Astrocyte (in vitro differentiated cells and primary cell): ENCODE measurements at regions not wholly inside any gene's neighbourhood (a gene's known extent, or its start where the extent isn't known, plus 50 kb on each side); places are given as distances from the start of the nearest gene placed in this dataset.

Source experiments
- DNase-seq: peaks from one replicate; pipeline ENCODE4 v3.0.0-alpha.2; 2010; ENCODE audit warnings: low read depth
- FAIRE-seq: peaks from 2 replicates; lab custom pipeline; 2011; peaks lifted over from hg19 to GRCh38; lab: Jason Lieb, UNC
- H2AFZ ChIP-seq: 2 replicates; pipeline ENCODE4 v1.6.0; 2012; ENCODE audit warnings: low read depth, low read length, inconsistent platforms
- H3K27ac ChIP-seq: 2 replicates; pipeline ENCODE4 v1.5.1; 2011; ENCODE audit warnings: low read depth, low read length, inconsistent platforms
- H3K27me3 ChIP-seq: 2 replicates; pipeline ENCODE4 v1.6.0; 2011; ENCODE audit warnings: low read length, inconsistent platforms; ENCODE audit not compliant: insufficient read depth
- H3K36me3 ChIP-seq: 2 replicates; pipeline ENCODE4 v1.5.1; 2011; ENCODE audit warnings: low read length, inconsistent platforms; ENCODE audit not compliant: insufficient read depth
- H3K4me1 ChIP-seq: 2 replicates; pipeline ENCODE4 v1.5.1; 2011; ENCODE audit warnings: low read length, inconsistent platforms; ENCODE audit not compliant: insufficient read depth
- H3K4me2 ChIP-seq: 2 replicates; pipeline ENCODE4 v1.6.0; 2012; ENCODE audit warnings: low read length, inconsistent platforms
- H3K4me3 ChIP-seq: 2 replicates; pipeline ENCODE4 v1.5.1; 2011; ENCODE audit warnings: low read depth, mild to moderate bottlenecking, low read length, inconsistent platforms; ENCODE audit not compliant: insufficient read depth
- H3K79me2 ChIP-seq: 2 replicates; pipeline ENCODE4 v1.6.0; 2012; ENCODE audit warnings: mild to moderate bottlenecking, low read length, inconsistent platforms; ENCODE audit not compliant: insufficient read depth
- H3K9ac ChIP-seq: 2 replicates; pipeline ENCODE4 v1.6.0; 2012; ENCODE audit warnings: mild to moderate bottlenecking, low read length, inconsistent platforms
- H3K9me3 ChIP-seq: 2 replicates; pipeline ENCODE4 v1.5.1; 2012; ENCODE audit warnings: low read depth, mild to moderate bottlenecking, low read length, inconsistent platforms; ENCODE audit not compliant: insufficient read depth
- H4K20me1 ChIP-seq: 2 replicates; pipeline ENCODE4 v1.6.0; 2012; ENCODE audit warnings: low read length, inconsistent platforms; ENCODE audit not compliant: insufficient read depth
- H3K27ac Mint-ChIP-seq: one replicate; pipeline ENCODE4 v1.8.0; 2021; ENCODE audit warnings: mild to moderate bottlenecking, mixed read lengths; ENCODE audit not compliant: unreplicated experiment
- H3K27me3 Mint-ChIP-seq: one replicate; pipeline ENCODE4 v1.8.0; 2021; ENCODE audit warnings: low read depth, mixed read lengths; ENCODE audit not compliant: unreplicated experiment
- H3K36me3 Mint-ChIP-seq: one replicate; pipeline ENCODE4 v1.8.0; 2021; ENCODE audit warnings: low read depth, mixed read lengths; ENCODE audit not compliant: unreplicated experiment
- H3K4me1 Mint-ChIP-seq: one replicate; pipeline ENCODE4 v1.8.0; 2021; ENCODE audit warnings: low read depth, mixed read lengths; ENCODE audit not compliant: unreplicated experiment
- H3K4me3 Mint-ChIP-seq: one replicate; pipeline ENCODE4 v1.8.0; 2021; ENCODE audit warnings: mild to moderate bottlenecking, moderate library complexity, mixed read lengths; ENCODE audit not compliant: unreplicated experiment
- H3K9me3 Mint-ChIP-seq: one replicate; pipeline ENCODE4 v1.8.0; 2021; ENCODE audit warnings: mild to moderate bottlenecking, mixed read lengths; ENCODE audit not compliant: unreplicated experiment
- CTCF ChIP-seq: IDR thresholded peaks from 2 replicates; pipeline ENCODE4 v1.5.1; 2011; ENCODE audit warnings: low read depth, mild to moderate bottlenecking, inconsistent platforms, low read length, moderate library complexity; ENCODE audit not compliant: insufficient read depth
- EZH2 ChIP-seq: IDR thresholded peaks from 2 replicates; pipeline ENCODE4 v1.6.1; 2012; ENCODE audit warnings: mild to moderate bottlenecking, low read length, inconsistent platforms; ENCODE audit not compliant: insufficient read depth

DNA sequence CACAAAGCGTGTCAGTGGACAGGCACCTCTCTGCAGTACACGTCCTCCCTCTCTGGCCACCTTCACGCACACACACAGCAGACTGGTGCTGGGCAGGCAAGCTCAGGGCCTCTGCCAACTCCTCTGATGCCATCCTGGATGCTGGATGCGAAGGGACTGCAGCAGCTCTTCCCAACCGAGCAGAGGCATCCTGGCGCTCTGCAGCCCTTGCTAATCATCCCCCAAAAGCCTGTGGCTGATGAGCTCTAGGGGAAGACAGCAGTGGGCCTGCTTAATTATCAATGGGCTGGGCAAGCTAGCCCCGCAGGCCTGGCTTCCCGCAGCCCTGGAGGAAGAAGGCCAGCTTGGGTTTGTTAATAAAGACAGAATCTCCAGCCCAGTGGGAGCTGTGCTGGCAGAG lies 71.3 kb upstream of the TEX51 start:
- FAIRE-seq: no peak
- no peaks in the 10 kb centered on the region for H4K20me1 ChIP-seq
- TF ChIP-seq EZH2 (no peak), CTCF (no peak)
- H2AFZ ChIP-seq: no peak overlapping the region
- peaks cover 15% of the 10 kb centered on the region for H3K27me3 Mint-ChIP-seq
- DNase-seq: no peak
- no peaks in the 10 kb centered on the region for H3K9me3 ChIP-seq
- no peaks in the 10 kb centered on the region for H3K36me3 Mint-ChIP-seq
- no peaks in the 10 kb centered on the region for H3K4me1 ChIP-seq
- no peak overlapping the region for H3K4me2 ChIP-seq
- H3K36me3 ChIP-seq: no peaks in the 10 kb centered on the region
- H3K27ac Mint-ChIP-seq: no peak overlapping the region
- peaks cover 4% of the 10 kb centered on the region for H3K4me1 Mint-ChIP-seq
- H3K9ac ChIP-seq: no peak overlapping the region
- H3K27me3 ChIP-seq: no peaks in the 10 kb centered on the region
- H3K79me2 ChIP-seq: no peaks in the 10 kb centered on the region
- no peak overlapping the region for H3K4me3 Mint-ChIP-seq
- no peak overlapping the region for H3K27ac ChIP-seq
- H3K9me3 Mint-ChIP-seq: peaks cover 2% of the 10 kb centered on the region
- no peak overlapping the region for H3K4me3 ChIP-seq

GRCh38 chr2:126828051-126828450 lies 70.6 kb upstream of the TEX51 start:
- TF ChIP-seq EZH2: no peak
- Mint-ChIP-seq H3K27me3 (peaks cover 15% of the 10 kb centered on the region), H3K9me3 (peaks cover 2% of the 10 kb centered on the region), H3K36me3 (no peaks in the 10 kb centered on the region), H3K4me3 (no peak overlapping the region), H3K27ac (no peak overlapping the region), H3K4me1 (peaks cover 4% of the 10 kb centered on the region)
- no peak overlapping the region for H3K27ac ChIP-seq
- H3K9me3 ChIP-seq: no peaks in the 10 kb centered on the region
- FAIRE-seq: no peak
- H3K79me2 ChIP-seq: no peaks in the 10 kb centered on the region
- no peak overlapping the region for H2AFZ ChIP-seq
- H4K20me1 ChIP-seq: no peaks in the 10 kb centered on the region
- no peaks in the 10 kb centered on the region for H3K4me1 ChIP-seq
- no peak overlapping the region for H3K9ac ChIP-seq
- DNase-seq: no peak
- no peak overlapping the region for H3K4me2 ChIP-seq
- no peaks in the 10 kb centered on the region for H3K36me3 ChIP-seq
- no peaks in the 10 kb centered on the region for H3K27me3 ChIP-seq
- H3K4me3 ChIP-seq: no peak overlapping the region

DNA sequence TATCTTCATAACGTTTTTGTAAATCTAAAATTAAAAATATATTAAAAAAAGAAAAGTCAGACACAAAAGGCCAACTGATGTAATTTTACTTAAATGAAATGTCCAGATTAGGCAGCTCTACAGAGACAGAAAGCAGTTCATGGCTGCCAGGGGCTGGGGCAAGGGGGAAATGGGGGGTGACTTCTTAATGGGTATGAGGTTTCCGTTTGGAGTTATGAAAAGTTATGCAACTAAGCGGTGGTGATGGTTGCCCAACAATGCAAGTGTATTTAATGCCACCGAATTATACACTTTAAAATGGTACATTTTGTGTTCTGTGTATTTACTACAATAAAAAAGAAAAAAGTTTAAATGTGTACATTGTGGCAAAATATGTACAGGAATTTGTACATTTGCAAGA lies 70.2 kb upstream of the TEX51 start:
- peaks cover 2% of the 10 kb centered on the region for H3K9me3 Mint-ChIP-seq
- no peak overlapping the region for H3K27ac ChIP-seq
- no peaks in the 10 kb centered on the region for H3K4me1 ChIP-seq
- H3K4me3 Mint-ChIP-seq: no peak overlapping the region
- no peaks in the 10 kb centered on the region for H3K36me3 ChIP-seq
- no peak overlapping the region for H3K4me3 ChIP-seq
- no peak overlapping the region for H3K4me2 ChIP-seq
- H3K4me1 Mint-ChIP-seq: peaks cover 4% of the 10 kb centered on the region
- H3K36me3 Mint-ChIP-seq: no peaks in the 10 kb centered on the region
- H3K9me3 ChIP-seq: no peaks in the 10 kb centered on the region
- DNase-seq (no peak), FAIRE-seq (no peak)
- no peak overlapping the region for H3K27ac Mint-ChIP-seq
- TF ChIP-seq EZH2 (no peak), CTCF (no peak)
- no peaks in the 10 kb centered on the region for H3K27me3 ChIP-seq
- peaks cover 12% of the 10 kb centered on the region for H3K27me3 Mint-ChIP-seq
- no peaks in the 10 kb centered on the region for H3K79me2 ChIP-seq
- H2AFZ ChIP-seq: no peak overlapping the region
- H4K20me1 ChIP-seq: no peaks in the 10 kb centered on the region
- no peak overlapping the region for H3K9ac ChIP-seq
